Calu3 (cell line): ENCODE measurements at regions not wholly inside any gene's neighbourhood (a gene's known extent, or its start where the extent isn't known, plus 50 kb on each side); places are given as distances from the start of the nearest gene placed in this dataset.
"Not testable (repeated sequence)": the region's sequence is repeated elsewhere in the genome, so short reads cannot be mapped to it uniquely, and the experiment has no call there.

Source experiments
- BruUV-seq: library from RNA; stranded (reverse); fragments of 400-500 nt; replicated peaks from 2 replicates; lab custom pipeline; 2021; lab: Mats Ljungman, UMichigan
- CTCF ChIA-PET: fragments of 300-600 bp; sonication (Branson Sonifier 250); formaldehyde crosslinking; loops from one replicate; lab custom pipeline; 2022; ENCODE audit warnings: antibody characterized with exemption; lab: Charles Lee
- DNase-seq: peaks from one replicate; pipeline ENCODE4 v3.0.0; 2022
- H3K27ac Mint-ChIP-seq: one replicate; pipeline ENCODE4 v1.8.0; 2022; ENCODE audit warnings: mixed read lengths; ENCODE audit not compliant: unreplicated experiment
- H3K27me3 Mint-ChIP-seq: one replicate; pipeline ENCODE4 v1.8.0; 2022; ENCODE audit warnings: mixed read lengths; ENCODE audit not compliant: unreplicated experiment
- H3K36me3 Mint-ChIP-seq: one replicate; pipeline ENCODE4 v1.8.0; 2022; ENCODE audit warnings: mild to moderate bottlenecking, moderate library complexity, mixed read lengths; ENCODE audit not compliant: insufficient read depth, unreplicated experiment
- H3K4me1 Mint-ChIP-seq: one replicate; pipeline ENCODE4 v1.8.0; 2022; ENCODE audit warnings: mild to moderate bottlenecking, low read depth, mixed read lengths; ENCODE audit not compliant: unreplicated experiment
- H3K4me3 Mint-ChIP-seq: one replicate; pipeline ENCODE4 v1.8.0; 2022; ENCODE audit warnings: mild to moderate bottlenecking, low read depth, moderate library complexity, mixed read lengths; ENCODE audit not compliant: unreplicated experiment
- H3K9me3 Mint-ChIP-seq: one replicate; pipeline ENCODE4 v1.8.0; 2022; ENCODE audit warnings: low read depth, mixed read lengths; ENCODE audit not compliant: unreplicated experiment
- intact Hi-C: fragments of 100-400 bp; cut with micrococcal nuclease; formaldehyde crosslinking; loops from one replicate; pipeline ENCODE4 v1.10.0; 2022; ENCODE audit not compliant: unreplicated experiment
- TF ChIP-seq, protein P1 (sequence below): fragments of 200-600 bp; IDR thresholded peaks from one replicate; pipeline ENCODE4 v1.8.0; 2022; ENCODE audit warnings: antibody characterized with exemption; ENCODE audit not compliant: unreplicated experiment

DNA sequence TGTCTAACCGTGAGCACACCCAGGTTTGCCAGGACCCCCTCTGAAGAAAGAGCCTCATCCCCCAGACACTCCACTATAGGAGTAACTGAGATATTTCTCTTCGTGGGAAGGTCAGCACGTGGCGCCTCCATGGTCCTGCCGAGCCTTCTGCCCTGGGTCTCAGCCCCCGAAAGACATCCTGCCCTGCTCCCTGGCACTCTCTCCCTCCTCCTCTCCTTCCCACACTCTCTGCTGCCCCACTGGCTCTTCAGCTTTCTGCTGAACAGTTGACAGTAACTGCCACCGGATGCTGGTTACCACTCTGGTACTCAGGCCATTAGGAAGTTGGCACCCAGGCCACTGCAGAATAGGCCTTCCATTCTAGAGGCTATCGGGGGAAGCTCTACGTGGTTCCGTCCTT, 185.2 kb downstream of the UACA start:
- peaks cover 5% of the 10 kb centered on the region for H3K36me3 Mint-ChIP-seq
- intact Hi-C loops, result no loop called here
- CTCF ChIA-PET, result no interaction called here

DNA sequence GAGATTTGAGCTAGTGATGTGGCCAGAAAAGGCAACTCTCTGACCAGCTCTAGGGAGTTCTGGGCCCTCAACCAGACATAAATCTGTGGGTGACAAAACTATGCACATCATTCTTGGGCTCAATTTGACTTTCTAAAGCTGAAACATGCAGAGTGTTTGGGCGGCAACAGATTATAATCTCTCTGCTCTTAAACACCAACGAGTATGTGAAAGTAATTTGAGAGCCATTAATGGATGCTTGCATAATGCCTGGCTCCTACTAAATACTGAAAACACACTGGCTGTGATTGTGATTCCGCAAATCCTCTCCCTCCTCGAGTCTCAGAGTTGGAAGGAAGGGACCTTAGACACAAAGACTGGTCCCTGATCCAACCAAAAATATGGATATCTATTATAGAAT, 186.7 kb downstream of the UACA start:
- CTCF ChIA-PET, result interaction anchor here (0.6 to 1.1 kb wide), 4 partner anchors 8 to 1400 kb away, joined by 3 to 4 read pairs (median 3); no protein-coding TSS in a partner anchor
- intact Hi-C loops, result no loop called here
- Mint-ChIP-seq H3K4me1 (no peaks in the 10 kb centered on the region), H3K27me3 (peaks cover 14% of the 10 kb centered on the region), H3K4me3 (no peak overlapping the region), H3K36me3 (peaks cover 5% of the 10 kb centered on the region), H3K27ac (no peak overlapping the region), H3K9me3 (peaks cover 3% of the 10 kb centered on the region)
- TF ChIP-seq, protein P1, sequence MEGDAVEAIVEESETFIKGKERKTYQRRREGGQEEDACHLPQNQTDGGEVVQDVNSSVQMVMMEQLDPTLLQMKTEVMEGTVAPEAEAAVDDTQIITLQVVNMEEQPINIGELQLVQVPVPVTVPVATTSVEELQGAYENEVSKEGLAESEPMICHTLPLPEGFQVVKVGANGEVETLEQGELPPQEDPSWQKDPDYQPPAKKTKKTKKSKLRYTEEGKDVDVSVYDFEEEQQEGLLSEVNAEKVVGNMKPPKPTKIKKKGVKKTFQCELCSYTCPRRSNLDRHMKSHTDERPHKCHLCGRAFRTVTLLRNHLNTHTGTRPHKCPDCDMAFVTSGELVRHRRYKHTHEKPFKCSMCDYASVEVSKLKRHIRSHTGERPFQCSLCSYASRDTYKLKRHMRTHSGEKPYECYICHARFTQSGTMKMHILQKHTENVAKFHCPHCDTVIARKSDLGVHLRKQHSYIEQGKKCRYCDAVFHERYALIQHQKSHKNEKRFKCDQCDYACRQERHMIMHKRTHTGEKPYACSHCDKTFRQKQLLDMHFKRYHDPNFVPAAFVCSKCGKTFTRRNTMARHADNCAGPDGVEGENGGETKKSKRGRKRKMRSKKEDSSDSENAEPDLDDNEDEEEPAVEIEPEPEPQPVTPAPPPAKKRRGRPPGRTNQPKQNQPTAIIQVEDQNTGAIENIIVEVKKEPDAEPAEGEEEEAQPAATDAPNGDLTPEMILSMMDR, result no peak
- DNase-seq, result no peak
- BruUV-seq, result no TSS peak

More for the DNA sequence above, 185.2 kb downstream of the UACA start:
- Mint-ChIP-seq H3K27me3 (peaks cover 14% of the 10 kb centered on the region), H3K9me3 (peaks cover 3% of the 10 kb centered on the region), H3K27ac (no peak overlapping the region), H3K4me3 (no peak overlapping the region), H3K4me1 (no peaks in the 10 kb centered on the region)
- TF ChIP-seq, protein P1, result no peak
- no peak for DNase-seq
- BruUV-seq, result no TSS peak

DNA sequence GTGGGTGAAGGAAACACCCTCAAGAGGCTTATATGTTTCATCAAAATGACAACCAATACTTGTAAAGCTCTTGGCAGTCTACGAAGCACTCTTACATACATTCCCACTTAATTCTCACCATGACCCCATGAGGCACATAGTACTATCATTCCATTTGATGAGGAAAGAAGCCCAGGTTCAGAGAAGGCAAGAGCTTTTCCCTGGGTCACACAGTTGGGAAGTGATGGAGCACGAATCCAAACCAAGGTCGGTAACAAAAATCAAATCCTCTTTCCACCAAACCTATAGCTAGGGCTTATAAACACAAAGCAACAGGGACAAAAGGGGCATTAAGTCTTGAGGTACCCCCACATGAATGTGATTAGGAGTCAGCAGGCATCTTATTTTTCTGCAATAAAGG, 187.1 kb downstream of the UACA start:
- Mint-ChIP-seq H3K4me1 (no peaks in the 10 kb centered on the region), H3K4me3 (no peak overlapping the region)
- no TSS peak for BruUV-seq

DNA sequence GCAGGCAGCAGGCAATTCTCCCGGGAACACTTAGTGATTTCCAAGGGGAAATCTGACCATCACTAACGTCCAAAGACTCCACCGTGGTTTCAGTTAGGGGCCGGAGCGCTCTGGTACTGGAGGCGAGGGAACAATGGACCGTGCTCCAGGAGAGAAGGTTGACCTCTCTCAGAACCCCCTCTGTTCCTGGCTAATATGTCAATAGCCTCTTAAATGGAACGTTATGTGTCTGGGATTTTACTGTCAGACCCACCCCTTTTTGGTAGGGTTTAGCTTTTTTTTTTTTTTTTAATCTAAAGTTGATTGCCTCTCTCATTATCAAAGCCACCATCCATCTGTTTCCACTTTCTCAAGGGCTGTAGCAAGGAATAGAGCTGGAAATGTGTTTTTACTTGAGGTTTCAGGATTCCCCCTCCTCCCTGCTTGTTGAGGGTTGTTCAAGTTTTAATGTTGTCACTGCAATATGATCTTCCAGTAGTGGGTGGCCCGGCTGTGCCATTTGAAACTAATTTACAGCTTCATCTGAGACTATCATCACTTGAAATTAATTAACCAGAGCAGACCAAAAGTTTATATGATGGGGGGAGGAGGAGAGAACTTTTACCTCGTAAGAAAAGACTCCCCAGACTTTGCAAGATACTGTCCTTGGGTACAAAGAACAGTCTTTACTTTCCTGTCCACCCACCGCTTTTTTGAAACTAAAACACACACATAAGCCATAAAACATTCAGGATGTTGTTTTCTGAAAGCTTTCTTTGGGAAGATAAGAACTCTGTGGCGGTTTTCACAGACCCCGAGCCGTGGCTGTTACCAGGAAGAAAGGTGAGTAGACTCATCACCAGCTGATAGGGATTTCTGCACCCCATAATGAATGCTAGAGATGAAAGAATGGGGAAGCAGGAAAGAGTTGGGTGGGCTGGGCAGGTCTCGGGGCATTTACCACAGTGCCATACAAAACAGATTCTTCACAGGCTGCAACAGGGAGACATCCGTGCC, 187.8 kb downstream of the UACA start:
- no TSS peak for BruUV-seq
- H3K9me3 Mint-ChIP-seq, result peaks cover 3% of the 10 kb centered on the region
- H3K27me3 Mint-ChIP-seq, result peaks cover 14% of the 10 kb centered on the region
- intact Hi-C loops, result no loop called here
- no peak for DNase-seq
- H3K27ac Mint-ChIP-seq, result no peak overlapping the region
- H3K4me3 Mint-ChIP-seq, result no peak overlapping the region
- CTCF ChIA-PET, result interaction anchor here (0.7 to 1.1 kb wide), 2 partner anchors 11 to 46 kb away, joined by 3 read pairs; no protein-coding TSS in a partner anchor
- TF ChIP-seq, protein P1, result no peak
- H3K36me3 Mint-ChIP-seq, result peaks cover 5% of the 10 kb centered on the region
- no peaks in the 10 kb centered on the region for H3K4me1 Mint-ChIP-seq

More for the DNA sequence above, 187.1 kb downstream of the UACA start:
- peaks cover 14% of the 10 kb centered on the region for H3K27me3 Mint-ChIP-seq
- DNase-seq, result no peak
- intact Hi-C loops, result no loop called here
- peaks cover 3% of the 10 kb centered on the region for H3K9me3 Mint-ChIP-seq
- H3K36me3 Mint-ChIP-seq, result peaks cover 5% of the 10 kb centered on the region
- TF ChIP-seq, protein P1, result no peak
- CTCF ChIA-PET, result interaction anchor here (0.6 to 1.1 kb wide), 3 partner anchors 9 to 47 kb away, joined by 3 to 4 read pairs (median 3); no protein-coding TSS in a partner anchor
- H3K27ac Mint-ChIP-seq, result no peak overlapping the region

DNA sequence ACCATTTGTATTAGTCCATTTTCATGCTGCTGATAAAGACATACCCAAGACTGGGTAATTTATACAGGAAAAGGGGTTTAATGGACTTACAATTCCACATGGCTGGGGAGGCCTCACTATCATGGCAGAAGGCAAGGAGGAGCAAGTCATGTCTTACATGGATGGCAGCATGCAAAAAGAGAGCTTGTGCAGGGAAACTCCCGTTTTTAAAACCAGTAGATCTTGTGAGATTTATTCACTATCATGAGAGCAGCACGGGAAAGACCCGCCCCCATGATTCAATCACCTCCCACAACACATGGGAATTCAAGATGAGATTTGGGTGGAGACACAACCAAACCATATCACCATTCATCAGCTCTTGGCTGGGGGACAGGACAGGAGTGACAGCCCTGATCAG, 189.0 kb downstream of the UACA start:
- BruUV-seq, H3K4me3 Mint-ChIP-seq, DNase-seq, H3K9me3 Mint-ChIP-seq, H3K4me1 Mint-ChIP-seq, H3K27ac Mint-ChIP-seq, H3K36me3 Mint-ChIP-seq, CTCF ChIA-PET, intact Hi-C loops: not testable (repeated sequence)
- H3K27me3 Mint-ChIP-seq, result peaks cover 14% of the 10 kb centered on the region
